VCaP (cell line): ENCODE measurements at regions not wholly inside any gene's neighbourhood (a gene's known extent, or its start where the extent isn't known, plus 50 kb on each side); places are given as distances from the start of the nearest gene placed in this dataset.

ENCODE experiments used
- H3K27ac ChIP-seq: fragments of 450-650 bp; 2 replicates; pipeline ENCODE4 v1.5.1; 2017
- CTCF ChIP-seq: fragments of 450-650 bp; conservative IDR thresholded peaks from 2 replicates; pipeline ENCODE4 v1.5.1; 2017; ENCODE audit warnings: mild to moderate bottlenecking, moderate library complexity

GRCh38 chr9:99465231-99465907 is 243.3 kb downstream of the SEC61B start:
- TF ChIP-seq CTCF = no peak
- H3K27ac ChIP-seq = no peak overlapping the region

- TF ChIP-seq CTCF = no peak
- H3K27ac ChIP-seq = no peak overlapping the region
Observed at GRCh38 chr9:99466104-99466503, 244.0 kb downstream of the SEC61B start.

GRCh38 chr9:99466781-99467180 is 244.7 kb downstream of the SEC61B start:
- H3K27ac ChIP-seq = no peak overlapping the region
- TF ChIP-seq CTCF = no peak

DNA sequence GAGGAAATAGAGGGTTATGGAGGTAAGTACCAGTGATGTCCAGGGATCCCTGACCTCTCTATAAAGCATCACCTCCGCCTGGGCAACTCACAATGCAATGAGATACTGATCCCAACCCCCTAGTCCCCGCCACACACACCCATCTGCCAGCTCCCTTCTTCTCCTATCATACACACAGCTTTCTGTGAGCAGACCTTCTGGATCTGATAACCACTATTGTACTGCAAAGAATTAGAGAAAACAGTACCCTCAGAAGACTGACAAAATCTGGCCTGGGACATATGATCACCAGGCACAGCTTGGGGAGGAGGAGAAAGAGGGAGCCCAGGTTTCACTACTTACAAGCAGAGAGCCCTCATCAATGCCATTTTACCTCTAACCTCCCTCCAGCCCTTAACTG is 249.0 kb downstream of the SEC61B start:
- TF ChIP-seq CTCF = no peak
- no peak overlapping the region for H3K27ac ChIP-seq

- no peak for TF ChIP-seq CTCF
- no peak overlapping the region for H3K27ac ChIP-seq
Observed at GRCh38 chr9:99472240-99472915, 250.3 kb downstream of the SEC61B start.

GRCh38 chr9:99472916-99473245 is 250.8 kb downstream of the SEC61B start:
- TF ChIP-seq CTCF = no peak
- no peak overlapping the region for H3K27ac ChIP-seq

GRCh38 chr9:99474186-99474585 is 252.1 kb downstream of the SEC61B start:
- H3K27ac ChIP-seq = no peak overlapping the region
- no peak for TF ChIP-seq CTCF
